ENCODE measurements at regions not wholly inside any gene's neighbourhood (a gene's known extent, or its start where the extent isn't known, plus 50 kb on each side); places are given as distances from the start of the nearest gene placed in this dataset.

DNA sequence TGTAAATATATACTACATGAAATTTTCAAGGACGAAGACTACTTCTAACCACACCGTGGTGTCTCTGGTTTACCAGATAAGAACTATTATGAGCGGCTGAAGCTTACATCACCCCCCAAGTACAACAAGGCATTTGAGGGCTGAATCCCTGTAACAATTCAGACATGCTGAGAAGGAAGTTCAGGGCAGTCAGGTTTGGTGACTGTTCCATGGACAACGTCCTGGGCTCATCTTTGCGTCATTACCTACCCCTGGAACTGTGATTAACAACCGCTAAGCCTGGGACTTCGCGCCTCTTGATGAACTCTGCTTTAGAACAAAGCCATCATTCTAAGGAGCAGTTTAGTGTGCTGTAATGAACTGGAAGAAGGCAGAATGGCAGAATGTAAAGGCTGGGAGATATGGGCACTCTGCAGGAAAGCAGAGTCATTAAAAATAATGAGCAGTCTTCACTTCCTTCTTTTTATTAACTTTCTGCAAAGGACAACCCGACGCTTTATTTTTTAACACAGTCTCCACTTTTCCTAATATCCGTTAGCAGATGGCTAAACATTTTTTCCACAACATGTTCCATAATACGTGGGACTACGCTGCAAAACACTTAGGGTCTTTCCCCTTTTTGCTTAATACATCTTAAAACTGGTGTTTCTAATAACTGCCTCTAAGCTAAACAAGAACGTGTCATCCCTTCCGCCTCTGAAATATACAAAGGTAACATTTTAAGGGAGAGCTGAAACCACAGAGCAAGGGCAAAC, 263.2 kb downstream of the ADAMTS20 start:
- no peak for TF ChIP-seq EZH2 (IDR thresholded peaks at IDR 0.05)
- no peak for TF ChIP-seq POLR2AphosphoS5 (IDR thresholded peaks at IDR 0.05; ENCODE audit: borderline replicate concordance, low read depth, low read length)
- TF ChIP-seq FOXP2 (optimal IDR thresholded peaks at IDR 0.05; ENCODE audit: control extremely low read depth, extremely low read length, insufficient read depth) = no peak

Data from SK-N-MC (cell line).